Testis (tissue), 2 donors: ENCODE measurements at regions not wholly inside any gene's neighbourhood (a gene's known extent, or its start where the extent isn't known, plus 50 kb on each side); places are given as distances from the start of the nearest gene placed in this dataset.

Experiments used
- POLR2A ChIP-seq: fragments of 450-650 bp; IDR thresholded peaks from one replicate; pipeline ENCODE4 v1.6.1; 2017; ENCODE audit warnings: antibody characterized with exemption, mild to moderate bottlenecking, moderate library complexity
- TF ChIP-seq, protein P1 (sequence below), 3 experiments: fragments of 450-650 bp in 2 of 3; fragments of 200-600 bp in 1 of 3; sonication (generic) in 1 of 3; IDR thresholded peaks; one replicate each; pipeline ENCODE4 v1.5.1; 2016 to 2019; ENCODE audit warnings: antibody characterized with exemption in 3 of 3, mild to moderate bottlenecking in 2 of 3, moderate library complexity in 1 of 3

DNA sequence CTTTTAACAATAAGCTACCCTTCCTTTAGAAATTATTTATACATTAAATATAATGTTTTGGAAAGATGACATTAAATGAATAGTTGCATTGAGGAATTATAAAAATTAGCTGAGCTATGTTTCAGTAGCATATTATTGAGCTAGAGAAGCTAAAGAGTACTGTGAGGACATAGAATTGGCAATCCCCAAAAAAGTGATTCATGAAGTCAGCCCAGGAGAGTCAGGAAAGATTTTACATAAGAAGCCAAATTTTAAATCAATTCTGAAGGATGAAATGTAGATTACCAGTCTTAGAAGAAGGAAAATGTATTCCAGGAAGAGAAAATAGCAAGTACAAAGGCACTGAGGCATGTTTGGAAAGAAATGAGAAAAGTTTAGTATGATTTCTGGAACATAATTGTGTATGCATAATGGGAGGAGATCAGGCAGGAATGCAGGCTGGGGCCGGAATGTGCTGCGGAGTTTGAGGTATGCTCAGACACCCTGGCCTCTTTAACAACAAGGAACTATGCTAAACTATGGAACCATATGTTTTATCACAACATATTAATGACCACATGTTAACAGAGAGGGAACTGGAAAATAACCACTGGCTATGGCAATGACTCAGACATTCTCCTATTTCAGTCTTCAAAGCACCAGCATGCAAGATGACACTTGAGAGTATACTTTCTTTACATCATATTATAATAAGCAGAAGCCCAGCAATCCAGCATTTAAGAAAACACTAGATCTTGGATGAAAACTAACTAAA lies 103.3 kb upstream of the COL8A1 start:
- TF ChIP-seq, protein P1, sequence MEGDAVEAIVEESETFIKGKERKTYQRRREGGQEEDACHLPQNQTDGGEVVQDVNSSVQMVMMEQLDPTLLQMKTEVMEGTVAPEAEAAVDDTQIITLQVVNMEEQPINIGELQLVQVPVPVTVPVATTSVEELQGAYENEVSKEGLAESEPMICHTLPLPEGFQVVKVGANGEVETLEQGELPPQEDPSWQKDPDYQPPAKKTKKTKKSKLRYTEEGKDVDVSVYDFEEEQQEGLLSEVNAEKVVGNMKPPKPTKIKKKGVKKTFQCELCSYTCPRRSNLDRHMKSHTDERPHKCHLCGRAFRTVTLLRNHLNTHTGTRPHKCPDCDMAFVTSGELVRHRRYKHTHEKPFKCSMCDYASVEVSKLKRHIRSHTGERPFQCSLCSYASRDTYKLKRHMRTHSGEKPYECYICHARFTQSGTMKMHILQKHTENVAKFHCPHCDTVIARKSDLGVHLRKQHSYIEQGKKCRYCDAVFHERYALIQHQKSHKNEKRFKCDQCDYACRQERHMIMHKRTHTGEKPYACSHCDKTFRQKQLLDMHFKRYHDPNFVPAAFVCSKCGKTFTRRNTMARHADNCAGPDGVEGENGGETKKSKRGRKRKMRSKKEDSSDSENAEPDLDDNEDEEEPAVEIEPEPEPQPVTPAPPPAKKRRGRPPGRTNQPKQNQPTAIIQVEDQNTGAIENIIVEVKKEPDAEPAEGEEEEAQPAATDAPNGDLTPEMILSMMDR (IDR thresholded peaks at IDR 0.05) = no peak
- no peak for TF ChIP-seq POLR2A
